GM23248 (cell line): ENCODE measurements at regions not wholly inside any gene's neighbourhood (a gene's known extent, or its start where the extent isn't known, plus 50 kb on each side); places are given as distances from the start of the nearest gene placed in this dataset.
"Not testable (repeated sequence)": the region's sequence is repeated elsewhere in the genome, so short reads cannot be mapped to it uniquely, and the experiment has no call there.

ENCODE experiments used
- DNase-seq: peaks from one replicate; pipeline ENCODE4 v3.0.0-alpha.2; 2015
- H2AFZ ChIP-seq: fragments of 200-600 bp; sonication (generic); 2 replicates; pipeline ENCODE4 v1.6.1; 2016; ENCODE audit warnings: antibody characterized with exemption
- H3F3A ChIP-seq: fragments of 200-600 bp; sonication (generic); 2 replicates; pipeline ENCODE4 v1.6.1; 2016; ENCODE audit warnings: mild to moderate bottlenecking, antibody characterized with exemption, mixed run types; ENCODE audit not compliant: insufficient read depth
- H3K27ac ChIP-seq: fragments of 200-600 bp; sonication (generic); 2 replicates; pipeline ENCODE4 v1.5.1; 2016; ENCODE audit warnings: mild to moderate bottlenecking
- H3K27me3 ChIP-seq: fragments of 200-600 bp; sonication (generic); replicated peaks from 2 replicates; pipeline ENCODE4 v1.6.1; 2016; ENCODE audit warnings: mild to moderate bottlenecking; ENCODE audit not compliant: insufficient read depth
- H3K36me3 ChIP-seq: fragments of 200-600 bp; sonication (generic); 2 replicates; pipeline ENCODE4 v1.6.1; 2016; ENCODE audit warnings: low read depth, mild to moderate bottlenecking
- H3K4me1 ChIP-seq: fragments of 200-600 bp; sonication (generic); 2 replicates; pipeline ENCODE4 v1.6.1; 2016; ENCODE audit warnings: mild to moderate bottlenecking; ENCODE audit not compliant: insufficient read depth
- H3K4me2 ChIP-seq: fragments of 200-600 bp; sonication (generic); one replicate; pipeline ENCODE4 v1.6.1; 2016; ENCODE audit warnings: mild to moderate bottlenecking; ENCODE audit not compliant: unreplicated experiment
- H3K4me3 ChIP-seq: fragments of 200-600 bp; sonication (generic); 2 replicates; pipeline ENCODE4 v1.5.1; 2016; ENCODE audit warnings: mild to moderate bottlenecking
- H3K79me2 ChIP-seq: fragments of 200-600 bp; sonication (generic); 2 replicates; pipeline ENCODE4 v1.6.1; 2016; ENCODE audit warnings: mild to moderate bottlenecking; ENCODE audit not compliant: insufficient read depth
- H3K9ac ChIP-seq: fragments of 200-600 bp; sonication (generic); 2 replicates; pipeline ENCODE4 v1.6.1; 2016; ENCODE audit warnings: mild to moderate bottlenecking
- H3K9me2 ChIP-seq: fragments of 200-600 bp; sonication (generic); 2 replicates; pipeline ENCODE4 v1.6.1; 2016; ENCODE audit warnings: mixed run types, mild to moderate bottlenecking, moderate library complexity; ENCODE audit not compliant: insufficient read depth
- H3K9me3 ChIP-seq: fragments of 200-600 bp; sonication (generic); one replicate; pipeline ENCODE4 v1.6.1; 2017; ENCODE audit warnings: low read depth
- H4K20me1 ChIP-seq: fragments of 200-600 bp; sonication (generic); 2 replicates; pipeline ENCODE4 v1.6.0; 2016; ENCODE audit not compliant: insufficient read depth
- EZH2 ChIP-seq: fragments of 200-600 bp; sonication (generic); IDR thresholded peaks from 2 replicates; pipeline ENCODE4 v1.6.1; 2018; ENCODE audit warnings: antibody characterized with exemption, mild to moderate bottlenecking; ENCODE audit not compliant: insufficient read depth, poor library complexity, severe bottlenecking
- EZH2phosphoT487 ChIP-seq: fragments of 200-600 bp; sonication (generic); IDR thresholded peaks from 2 replicates; pipeline ENCODE4 v1.6.1; 2018; ENCODE audit warnings: antibody characterized with exemption, moderate library complexity, mild to moderate bottlenecking, low read depth; ENCODE audit not compliant: insufficient read depth
- WGBS, 2 experiments: methylation state at CpG; one replicate each; pipeline ENCODE4 v1.1.6; 2015 to 2017; ENCODE audit warnings: low lambda C conversion rate in 2 of 2, low coverage in 1 of 2; ENCODE audit errors: missing lambda C conversion rate in 2 of 2; 5-methylcytosine and 5-hydroxymethylcytosine counted together
- in situ Hi-C: fragments of 300-500 bp; cut with MboI; formaldehyde crosslinking; loops from 2 replicates; pipeline ENCODE4 v1.15.0; 2020

DNA sequence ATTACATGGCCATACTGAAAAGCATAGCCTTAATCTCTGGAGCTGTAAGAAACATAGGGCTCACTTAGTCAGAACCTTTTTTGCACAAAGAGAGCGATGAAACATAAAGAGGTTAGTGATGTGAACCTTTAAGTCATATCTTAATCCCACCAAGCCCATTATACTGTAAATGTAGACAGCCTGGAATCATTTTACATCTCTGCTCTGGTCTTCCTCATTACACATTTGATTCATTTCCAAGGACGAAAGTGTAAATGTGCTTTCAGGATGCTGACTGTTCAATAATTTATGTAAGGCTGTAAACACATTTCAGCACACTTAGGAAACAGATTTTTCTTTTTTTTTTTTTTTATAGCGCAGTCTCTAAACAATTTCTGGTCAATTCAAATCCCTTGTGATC is 131.3 kb upstream of the B3GAT2 start:
- no peaks in the 10 kb centered on the region for H4K20me1 ChIP-seq
- no peaks in the 10 kb centered on the region for H3K36me3 ChIP-seq
- H3F3A ChIP-seq: no peaks in the 10 kb centered on the region
- no peak overlapping the region for H3K4me3 ChIP-seq
- WGBS, 2 experiments: 38 to 49% methylated on average over 3 of the region's 3 CpGs
- no peak overlapping the region for H3K27ac ChIP-seq
- no peaks in the 10 kb centered on the region for H3K9me2 ChIP-seq
- in situ Hi-C loops: no loop called here
- H3K9ac ChIP-seq: no peak overlapping the region
- TF ChIP-seq EZH2phosphoT487: no peak
- TF ChIP-seq EZH2: no peak
- no peak overlapping the region for H2AFZ ChIP-seq
- no peak for DNase-seq
- no peaks in the 10 kb centered on the region for H3K9me3 ChIP-seq
- no peaks in the 10 kb centered on the region for H3K4me1 ChIP-seq
- no peak overlapping the region for H3K4me2 ChIP-seq
- no peaks in the 10 kb centered on the region for H3K79me2 ChIP-seq
- H3K27me3 ChIP-seq: peaks cover 14% of the 10 kb centered on the region; the same call in 1 of the 2 replicates

DNA sequence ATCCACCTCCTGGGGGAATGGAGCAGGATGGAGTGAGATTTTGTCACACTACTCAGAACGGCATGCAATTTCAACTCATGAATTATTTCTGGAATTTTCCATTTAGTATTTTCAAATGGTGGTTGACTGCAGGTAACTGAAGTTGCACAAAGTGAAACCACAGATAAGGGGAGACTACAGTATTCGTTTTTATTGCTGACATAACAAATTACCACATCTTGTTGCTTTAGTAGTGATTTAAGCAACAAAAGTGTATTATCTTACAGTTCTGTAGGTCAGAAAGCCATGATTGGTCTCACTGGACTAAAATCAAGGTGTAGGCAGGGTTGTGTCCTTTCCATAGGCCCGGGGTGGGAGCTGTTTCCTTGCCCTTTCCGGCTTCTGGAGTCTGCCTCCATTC is 133.4 kb upstream of the B3GAT2 start:
- H3K4me3 ChIP-seq: no peak overlapping the region
- peaks cover 14% of the 10 kb centered on the region; the same call in 1 of the 2 replicates for H3K27me3 ChIP-seq
- H3K9ac ChIP-seq: no peak overlapping the region
- H3K4me2 ChIP-seq: no peak overlapping the region
- no peaks in the 10 kb centered on the region for H3K36me3 ChIP-seq
- in situ Hi-C loops: no loop called here
- H3K4me1 ChIP-seq: no peaks in the 10 kb centered on the region
- no peak overlapping the region for H3K27ac ChIP-seq
- H2AFZ ChIP-seq: no peak overlapping the region
- H3K9me2 ChIP-seq: no peaks in the 10 kb centered on the region
- TF ChIP-seq EZH2phosphoT487 (no peak), EZH2 (no peak)
- H3F3A ChIP-seq: no peaks in the 10 kb centered on the region
- no peaks in the 10 kb centered on the region for H3K9me3 ChIP-seq
- DNase-seq: no peak
- H3K79me2 ChIP-seq: no peaks in the 10 kb centered on the region
- WGBS, 2 experiments: 49 to 54% methylated on average over 4 of the region's 4 CpGs
- H4K20me1 ChIP-seq: no peaks in the 10 kb centered on the region

DNA sequence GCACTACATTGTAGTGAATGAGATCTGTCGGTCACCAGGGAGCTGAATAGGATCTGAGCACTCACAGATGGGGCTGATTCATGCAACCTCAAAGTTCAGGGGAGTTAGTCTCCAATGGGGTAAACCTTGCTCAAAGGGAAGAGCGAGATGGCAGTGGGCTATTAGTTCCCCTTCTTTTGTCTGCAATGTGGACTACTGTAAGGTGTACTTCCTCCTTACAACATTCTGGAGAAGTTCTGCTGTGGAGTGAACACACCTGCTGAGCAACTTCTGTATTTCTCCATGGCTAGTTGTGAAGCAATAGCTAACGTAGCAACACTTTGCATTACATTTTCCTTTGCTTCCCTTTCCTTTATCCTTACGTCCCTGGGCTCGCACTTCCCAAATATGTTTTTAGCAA is 134.3 kb upstream of the B3GAT2 start:
- Histone ChIP-seq H3K27ac (no peak overlapping the region), H4K20me1 (no peaks in the 10 kb centered on the region)

DNA sequence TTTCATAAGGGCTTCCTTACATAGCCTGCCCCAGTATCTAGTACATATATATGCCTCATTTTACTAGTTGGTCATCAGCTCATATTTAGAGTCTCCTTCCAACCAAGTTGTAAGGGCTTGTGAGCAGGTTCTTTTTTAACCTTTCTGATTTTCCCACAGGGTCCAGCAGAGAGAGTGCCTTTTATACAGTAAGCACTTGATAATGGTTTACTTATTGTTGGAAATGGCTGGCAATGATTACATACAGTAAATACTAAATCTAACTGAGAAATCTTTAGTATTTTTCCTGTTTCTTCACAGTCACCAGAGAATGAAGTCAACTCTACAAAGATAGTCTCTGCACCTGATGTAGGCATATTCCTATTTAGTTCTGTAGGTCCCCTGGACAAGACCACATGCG is 135.1 kb upstream of the B3GAT2 start:
- H3K4me3 ChIP-seq: no peak overlapping the region
- no peaks in the 10 kb centered on the region for H4K20me1 ChIP-seq
- no peak for DNase-seq
- WGBS, 2 experiments: 19 to 27% methylated on average over 1 of the region's 1 CpG
- no peaks in the 10 kb centered on the region for H3F3A ChIP-seq
- no peak for TF ChIP-seq EZH2phosphoT487
- TF ChIP-seq EZH2: no peak
- no peak overlapping the region for H3K4me2 ChIP-seq
- no peaks in the 10 kb centered on the region for H3K9me2 ChIP-seq
- H3K27me3 ChIP-seq: peaks cover 14% of the 10 kb centered on the region; the same call in 1 of the 2 replicates
- H2AFZ ChIP-seq: no peak overlapping the region
- no peaks in the 10 kb centered on the region for H3K9me3 ChIP-seq
- in situ Hi-C loops: no loop called here
- H3K4me1 ChIP-seq: no peaks in the 10 kb centered on the region
- H3K36me3 ChIP-seq: no peaks in the 10 kb centered on the region
- H3K79me2 ChIP-seq: no peaks in the 10 kb centered on the region
- H3K27ac ChIP-seq: no peak overlapping the region
- H3K9ac ChIP-seq: no peak overlapping the region

More for the DNA sequence above, 134.3 kb upstream of the B3GAT2 start:
- Histone ChIP-seq H2AFZ (no peak overlapping the region), H3K27me3 (peaks cover 14% of the 10 kb centered on the region; the same call in 1 of the 2 replicates), H3K36me3 (no peaks in the 10 kb centered on the region), H3K4me1 (no peaks in the 10 kb centered on the region), H3K9me3 (no peaks in the 10 kb centered on the region), H3K9me2 (no peaks in the 10 kb centered on the region), H3F3A (no peaks in the 10 kb centered on the region), H3K79me2 (no peaks in the 10 kb centered on the region), H3K9ac (no peak overlapping the region), H3K4me3 (no peak overlapping the region), H3K4me2 (no peak overlapping the region)
- WGBS, 2 experiments: 65% methylated on average over 5 of the region's 5 CpGs
- TF ChIP-seq EZH2: no peak
- TF ChIP-seq EZH2phosphoT487: no peak
- no peak for DNase-seq
- in situ Hi-C loops: no loop called here

DNA sequence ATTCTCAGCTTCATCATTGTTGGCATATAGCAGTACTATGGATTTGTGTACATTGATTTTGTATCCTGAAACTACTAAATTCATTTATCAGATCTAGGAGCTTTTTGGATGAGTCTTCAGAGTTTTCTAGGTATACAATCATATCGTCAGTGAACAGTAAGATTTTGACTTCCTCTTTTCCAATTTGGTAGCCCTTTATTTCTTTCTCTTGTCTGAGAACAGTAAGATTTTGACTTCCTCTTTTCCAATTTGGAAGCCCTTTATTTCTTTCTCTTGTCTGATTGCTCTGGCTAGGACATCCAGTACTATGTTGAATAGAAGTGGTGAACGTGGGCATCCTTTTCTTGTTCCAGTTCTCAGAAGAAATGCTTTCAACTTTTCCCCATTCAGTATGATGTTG is 140.4 kb upstream of the B3GAT2 start:
- in situ Hi-C loops, H3K4me3 ChIP-seq, H3K9ac ChIP-seq: not testable (repeated sequence)

More for the DNA sequence above, 140.4 kb upstream of the B3GAT2 start:
- H2AFZ ChIP-seq, H3K27ac ChIP-seq, H3K4me2 ChIP-seq, H3K36me3 ChIP-seq, H3K27me3 ChIP-seq, H4K20me1 ChIP-seq, DNase-seq, H3K79me2 ChIP-seq, H3F3A ChIP-seq, H3K9me3 ChIP-seq, H3K4me1 ChIP-seq, H3K9me2 ChIP-seq: not testable (repeated sequence)
- WGBS, 2 experiments: 21 to 28% methylated on average over 2 of the region's 2 CpGs
